ENCODE measurements at regions not wholly inside any gene's neighbourhood (a gene's known extent, or its start where the extent isn't known, plus 50 kb on each side); places are given as distances from the start of the nearest gene placed in this dataset.

DNA sequence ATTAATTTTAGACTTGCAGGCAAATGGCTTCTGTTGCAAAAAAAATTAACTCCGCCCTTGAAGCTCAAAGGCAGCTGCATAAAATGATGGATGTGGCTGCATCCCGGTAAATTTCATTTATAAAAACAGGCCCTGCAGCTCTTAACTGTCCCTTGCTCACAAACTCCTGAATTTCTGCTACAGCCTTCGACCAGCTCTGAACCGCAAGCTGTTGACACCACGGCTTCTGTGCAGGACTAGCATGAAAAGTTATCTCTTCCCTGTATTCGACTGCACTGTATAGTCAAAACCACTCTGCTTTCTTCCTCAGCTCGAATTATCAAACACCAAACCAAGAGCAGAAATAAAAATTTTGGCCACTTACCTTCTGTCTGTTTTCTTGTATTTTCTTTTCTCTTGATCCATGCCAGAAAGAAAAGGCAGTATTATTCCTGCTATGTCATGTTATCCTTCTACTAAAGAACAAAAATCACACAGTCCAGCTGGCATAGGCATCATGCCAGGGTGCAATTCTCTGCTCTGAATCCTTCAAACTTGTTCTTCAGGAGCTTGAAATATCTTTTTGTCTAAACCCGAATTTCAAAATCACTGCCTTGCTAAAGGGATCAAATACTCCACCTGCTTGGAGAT lies 195.5 kb upstream of the NCAM2 start:
- TF ChIP-seq, protein P1, sequence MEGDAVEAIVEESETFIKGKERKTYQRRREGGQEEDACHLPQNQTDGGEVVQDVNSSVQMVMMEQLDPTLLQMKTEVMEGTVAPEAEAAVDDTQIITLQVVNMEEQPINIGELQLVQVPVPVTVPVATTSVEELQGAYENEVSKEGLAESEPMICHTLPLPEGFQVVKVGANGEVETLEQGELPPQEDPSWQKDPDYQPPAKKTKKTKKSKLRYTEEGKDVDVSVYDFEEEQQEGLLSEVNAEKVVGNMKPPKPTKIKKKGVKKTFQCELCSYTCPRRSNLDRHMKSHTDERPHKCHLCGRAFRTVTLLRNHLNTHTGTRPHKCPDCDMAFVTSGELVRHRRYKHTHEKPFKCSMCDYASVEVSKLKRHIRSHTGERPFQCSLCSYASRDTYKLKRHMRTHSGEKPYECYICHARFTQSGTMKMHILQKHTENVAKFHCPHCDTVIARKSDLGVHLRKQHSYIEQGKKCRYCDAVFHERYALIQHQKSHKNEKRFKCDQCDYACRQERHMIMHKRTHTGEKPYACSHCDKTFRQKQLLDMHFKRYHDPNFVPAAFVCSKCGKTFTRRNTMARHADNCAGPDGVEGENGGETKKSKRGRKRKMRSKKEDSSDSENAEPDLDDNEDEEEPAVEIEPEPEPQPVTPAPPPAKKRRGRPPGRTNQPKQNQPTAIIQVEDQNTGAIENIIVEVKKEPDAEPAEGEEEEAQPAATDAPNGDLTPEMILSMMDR (conservative IDR thresholded peaks at IDR 0.05), result no peak
- no peak for TF ChIP-seq ZFX (IDR thresholded peaks at IDR 0.05)
- no peak overlapping the region for H3K27ac ChIP-seq

DNA sequence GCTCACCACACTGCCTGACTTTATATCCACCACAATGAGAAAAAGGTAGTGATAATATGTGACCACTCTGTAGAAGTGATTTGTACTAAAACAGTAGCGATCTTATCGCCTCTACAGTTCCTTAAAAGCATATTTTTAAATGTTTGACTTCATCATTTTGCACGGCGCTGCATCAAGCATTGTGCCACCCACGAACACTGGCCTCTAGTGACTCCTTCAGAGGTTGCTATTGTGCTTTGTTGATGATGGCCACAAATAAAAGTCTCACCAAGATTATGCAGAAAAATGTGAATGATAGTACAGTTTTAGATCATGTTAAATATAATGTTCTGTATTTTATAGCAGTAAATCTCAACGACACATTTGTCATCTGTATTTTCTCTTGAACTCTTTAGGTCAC lies 186.5 kb upstream of the NCAM2 start:
- no peak overlapping the region for H3K27ac ChIP-seq
- TF ChIP-seq ZFX (IDR thresholded peaks at IDR 0.05), result no peak
- TF ChIP-seq, protein P1 (conservative IDR thresholded peaks at IDR 0.05), result no peak

DNA sequence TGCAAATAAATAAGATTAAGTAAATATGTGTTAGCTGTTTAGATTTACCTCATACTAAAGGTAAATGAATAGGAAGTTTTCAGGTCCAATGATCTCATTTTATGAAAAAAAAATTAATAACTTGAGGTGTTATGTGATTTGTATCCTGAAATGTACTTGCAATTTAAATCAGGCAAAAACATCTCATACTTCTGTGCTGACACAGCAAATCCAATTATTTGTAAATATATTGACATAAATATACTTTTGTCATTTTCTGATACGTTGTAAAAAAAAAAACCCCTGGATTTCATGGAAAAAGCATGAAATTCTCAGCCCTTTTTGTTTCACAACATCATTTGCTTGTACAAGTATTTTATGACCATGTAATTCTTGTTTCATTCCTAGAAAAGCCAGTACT lies 184.1 kb upstream of the NCAM2 start:
- H3K27ac ChIP-seq, result no peak overlapping the region
- TF ChIP-seq, protein P1 (conservative IDR thresholded peaks at IDR 0.05), result no peak
- no peak for TF ChIP-seq ZFX (IDR thresholded peaks at IDR 0.05)

DNA sequence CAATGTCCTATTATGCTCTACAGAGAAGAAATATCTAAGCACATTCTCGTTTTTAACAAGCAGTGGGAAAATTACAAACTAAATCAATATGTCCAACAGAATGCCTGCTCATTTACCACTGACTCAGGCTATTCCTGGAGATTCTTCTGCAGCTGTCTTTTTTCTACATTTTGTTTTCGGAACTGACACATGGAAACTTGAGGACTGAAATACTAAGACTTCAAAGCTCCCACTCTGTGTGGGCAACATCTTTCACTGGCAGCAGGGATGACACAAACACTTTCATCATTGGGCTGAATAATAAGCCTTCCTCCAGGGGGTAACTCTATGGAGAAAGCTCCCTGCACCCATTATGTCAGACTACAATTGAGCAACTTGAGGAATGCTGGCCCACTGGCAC lies 175.5 kb upstream of the NCAM2 start:
- TF ChIP-seq ZFX (IDR thresholded peaks at IDR 0.05), result no peak
- TF ChIP-seq, protein P1 (conservative IDR thresholded peaks at IDR 0.05), result no peak
- no peak overlapping the region for H3K27ac ChIP-seq

DNA sequence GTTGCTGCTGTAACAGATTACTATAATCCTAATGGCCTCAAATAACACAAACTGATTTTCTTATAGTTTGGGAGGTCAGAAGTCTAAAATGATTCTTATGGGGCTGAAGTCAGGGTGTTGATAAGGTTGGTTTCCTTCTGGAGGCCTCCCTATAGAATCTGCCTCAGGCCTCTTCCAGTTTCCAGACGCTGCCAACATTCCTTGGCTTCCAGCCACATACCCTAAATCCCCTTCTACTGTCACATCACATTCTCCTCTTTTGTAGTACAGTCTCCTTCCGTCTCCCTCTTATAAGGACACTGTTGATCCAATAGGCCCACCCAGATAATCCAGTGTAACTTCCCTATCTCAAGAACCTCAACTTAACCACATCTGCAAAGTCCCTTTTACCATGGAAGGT lies 145.3 kb upstream of the NCAM2 start:
- TF ChIP-seq, protein P1 (conservative IDR thresholded peaks at IDR 0.05), result no peak
- TF ChIP-seq ZFX (IDR thresholded peaks at IDR 0.05), result no peak
- H3K27ac ChIP-seq, result no peak overlapping the region

DNA sequence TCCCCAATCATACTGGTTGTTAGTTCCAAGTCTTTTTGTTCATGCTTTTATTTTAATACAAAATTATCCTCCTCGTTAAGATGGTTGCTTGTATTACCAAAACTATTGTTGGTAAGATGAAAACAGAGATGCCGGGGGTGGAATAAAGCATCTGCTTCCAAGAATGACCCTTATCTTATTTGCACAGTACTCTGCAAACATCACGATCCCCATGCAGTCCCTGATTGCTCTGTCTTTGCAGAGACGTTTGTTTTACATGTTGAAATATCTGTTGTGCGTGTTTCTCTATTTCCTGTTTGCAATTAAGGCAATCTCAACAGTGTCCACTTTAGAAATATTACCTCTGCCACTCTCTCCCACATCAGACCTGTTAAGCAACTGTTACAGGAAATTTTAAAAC lies 141.3 kb upstream of the NCAM2 start:
- TF ChIP-seq ZFX (IDR thresholded peaks at IDR 0.05), result no peak
- TF ChIP-seq, protein P1 (conservative IDR thresholded peaks at IDR 0.05), result no peak
- H3K27ac ChIP-seq, result no peak overlapping the region

DNA sequence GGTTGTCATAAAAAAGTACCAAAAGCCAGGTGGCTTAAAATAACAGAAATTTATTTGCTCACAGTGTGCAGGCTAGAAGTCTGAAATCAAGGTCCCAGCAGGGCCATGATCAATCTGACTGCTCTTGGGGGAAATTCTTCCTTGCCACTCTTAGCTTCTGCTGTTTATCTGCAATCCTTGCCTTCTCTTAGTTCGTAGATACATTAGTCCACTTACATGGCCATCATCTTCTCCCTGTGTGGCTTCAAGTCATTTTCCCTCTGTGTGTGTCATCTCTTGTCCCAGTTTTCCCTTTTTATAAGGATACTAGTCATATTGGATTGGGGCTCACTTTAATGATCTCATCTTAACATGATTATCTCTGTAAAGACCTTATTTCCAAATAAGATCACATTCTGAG lies 124.0 kb upstream of the NCAM2 start:
- H3K27ac ChIP-seq, result no peak overlapping the region
- no peak for TF ChIP-seq ZFX (IDR thresholded peaks at IDR 0.05)
- TF ChIP-seq, protein P1 (conservative IDR thresholded peaks at IDR 0.05), result no peak
